ENCODE measurements at regions not wholly inside any gene's neighbourhood (a gene's known extent, or its start where the extent isn't known, plus 50 kb on each side); places are given as distances from the start of the nearest gene placed in this dataset.

DNA sequence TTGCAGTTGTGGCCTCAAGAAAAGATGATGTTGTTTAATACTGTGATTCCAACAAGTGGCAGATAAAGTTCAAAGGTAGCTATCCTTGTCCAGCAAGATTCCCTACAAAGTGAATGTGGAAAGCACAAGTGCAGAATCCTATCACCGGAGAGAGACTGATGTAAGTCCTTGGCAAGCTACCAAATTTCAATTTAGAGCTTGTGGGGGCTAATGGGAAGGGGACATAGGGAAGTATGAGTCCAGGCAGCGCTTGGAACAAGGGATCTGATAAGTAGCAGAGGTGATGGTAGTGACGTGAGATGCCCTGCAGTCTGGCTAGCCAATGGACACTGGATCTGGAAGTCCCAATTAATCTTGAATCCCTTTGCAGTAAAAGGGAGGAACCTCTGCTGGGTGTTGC is 165.2 kb upstream of the DTNA start:
- 65 to 75% methylated on average over 3 of the region's 3 CpGs for WGBS, 2 donors
- DNase-seq: no peak
- TF ChIP-seq POLR2A (IDR thresholded peaks at IDR 0.05): no peak
- TF ChIP-seq, protein P1, sequence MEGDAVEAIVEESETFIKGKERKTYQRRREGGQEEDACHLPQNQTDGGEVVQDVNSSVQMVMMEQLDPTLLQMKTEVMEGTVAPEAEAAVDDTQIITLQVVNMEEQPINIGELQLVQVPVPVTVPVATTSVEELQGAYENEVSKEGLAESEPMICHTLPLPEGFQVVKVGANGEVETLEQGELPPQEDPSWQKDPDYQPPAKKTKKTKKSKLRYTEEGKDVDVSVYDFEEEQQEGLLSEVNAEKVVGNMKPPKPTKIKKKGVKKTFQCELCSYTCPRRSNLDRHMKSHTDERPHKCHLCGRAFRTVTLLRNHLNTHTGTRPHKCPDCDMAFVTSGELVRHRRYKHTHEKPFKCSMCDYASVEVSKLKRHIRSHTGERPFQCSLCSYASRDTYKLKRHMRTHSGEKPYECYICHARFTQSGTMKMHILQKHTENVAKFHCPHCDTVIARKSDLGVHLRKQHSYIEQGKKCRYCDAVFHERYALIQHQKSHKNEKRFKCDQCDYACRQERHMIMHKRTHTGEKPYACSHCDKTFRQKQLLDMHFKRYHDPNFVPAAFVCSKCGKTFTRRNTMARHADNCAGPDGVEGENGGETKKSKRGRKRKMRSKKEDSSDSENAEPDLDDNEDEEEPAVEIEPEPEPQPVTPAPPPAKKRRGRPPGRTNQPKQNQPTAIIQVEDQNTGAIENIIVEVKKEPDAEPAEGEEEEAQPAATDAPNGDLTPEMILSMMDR (IDR thresholded peaks at IDR 0.05): no peak
- H3K27me3 ChIP-seq: no peaks in the 10 kb centered on the region
- H3K27ac ChIP-seq: no peak overlapping the region
- H3K4me3 ChIP-seq: no peak overlapping the region
- H3K36me3 ChIP-seq: no peaks in the 10 kb centered on the region
- H3K4me1 ChIP-seq: no peaks in the 10 kb centered on the region
- intact Hi-C loops (cut with DNase I): no loop called here
- H3K9me3 ChIP-seq: no peaks in the 10 kb centered on the region

GRCh38 chr18:34548120-34548972 is 161.8 kb upstream of the DTNA start:
- Histone ChIP-seq H3K36me3 (no peaks in the 10 kb centered on the region), H3K4me1 (no peaks in the 10 kb centered on the region), H3K4me3 (no peak overlapping the region), H3K27ac (no peak overlapping the region), H3K9me3 (no peaks in the 10 kb centered on the region), H3K27me3 (no peaks in the 10 kb centered on the region)
- DNase-seq: no peak
- WGBS, 2 donors: 44 to 45% methylated on average over 2 of the region's 2 CpGs
- TF ChIP-seq, protein P1 (IDR thresholded peaks at IDR 0.05): no peak
- no peak for TF ChIP-seq POLR2A (IDR thresholded peaks at IDR 0.05)
- intact Hi-C loops (cut with DNase I): no loop called here

DNA sequence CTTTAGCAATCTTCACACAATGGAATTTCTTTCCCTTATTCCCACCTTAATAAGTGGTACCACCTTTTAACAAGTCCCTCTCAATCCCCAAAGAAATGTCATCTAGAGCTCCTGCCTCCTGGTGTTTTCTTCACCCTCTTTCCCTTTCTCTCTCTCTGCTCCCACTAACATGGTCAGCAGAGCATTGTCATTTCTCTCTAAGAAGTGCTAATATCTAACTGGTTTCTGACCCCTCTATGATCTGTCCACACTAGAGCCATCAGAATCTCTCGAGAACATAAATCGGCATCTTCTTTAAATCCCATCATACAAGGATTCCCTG is 161.2 kb upstream of the DTNA start:
- no peaks in the 10 kb centered on the region for H3K27me3 ChIP-seq
- no peak overlapping the region for H3K4me3 ChIP-seq
- TF ChIP-seq POLR2A (IDR thresholded peaks at IDR 0.05): no peak
- TF ChIP-seq, protein P1 (IDR thresholded peaks at IDR 0.05): no peak
- no peaks in the 10 kb centered on the region for H3K4me1 ChIP-seq
- intact Hi-C loops (cut with DNase I): no loop called here
- 71 to 78% methylated on average over 2 of the region's 2 CpGs for WGBS, 2 donors
- H3K27ac ChIP-seq: no peak overlapping the region
- no peaks in the 10 kb centered on the region for H3K36me3 ChIP-seq
- no peak for DNase-seq
- no peaks in the 10 kb centered on the region for H3K9me3 ChIP-seq

DNA sequence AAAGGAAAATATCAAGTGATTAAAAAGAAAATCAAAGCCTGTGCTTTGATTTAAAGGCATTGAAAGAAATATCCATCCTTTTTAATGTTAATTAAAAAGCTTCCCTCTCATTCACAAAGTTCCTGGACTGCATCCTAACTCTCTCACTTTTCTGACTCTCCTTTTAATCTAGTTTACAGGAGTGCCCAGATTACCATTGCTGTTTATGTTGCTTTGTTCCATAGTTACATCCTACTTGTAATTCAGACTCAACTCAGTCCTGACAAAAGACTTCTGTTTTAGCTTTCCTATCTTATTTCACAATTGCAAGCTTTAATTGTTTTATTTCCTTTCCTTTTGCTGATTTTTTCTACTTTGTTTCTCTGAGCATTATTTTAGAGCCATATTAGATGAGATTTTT is 160.7 kb upstream of the DTNA start:
- TF ChIP-seq, protein P1 (IDR thresholded peaks at IDR 0.05): no peak
- TF ChIP-seq POLR2A (IDR thresholded peaks at IDR 0.05): no peak
- intact Hi-C loops (cut with DNase I): no loop called here
- H3K4me1 ChIP-seq: no peaks in the 10 kb centered on the region
- no peaks in the 10 kb centered on the region for H3K36me3 ChIP-seq
- no peak overlapping the region for H3K27ac ChIP-seq
- DNase-seq: no peak
- no peak overlapping the region for H3K4me3 ChIP-seq
- H3K9me3 ChIP-seq: no peaks in the 10 kb centered on the region
- no peaks in the 10 kb centered on the region for H3K27me3 ChIP-seq

GRCh38 chr18:34550156-34550555 is 159.9 kb upstream of the DTNA start:
- Histone ChIP-seq H3K9me3 (no peaks in the 10 kb centered on the region), H3K27ac (no peak overlapping the region), H3K36me3 (no peaks in the 10 kb centered on the region), H3K4me1 (no peaks in the 10 kb centered on the region), H3K4me3 (no peak overlapping the region), H3K27me3 (no peaks in the 10 kb centered on the region)
- TF ChIP-seq, protein P1 (IDR thresholded peaks at IDR 0.05): no peak
- no peak for TF ChIP-seq POLR2A (IDR thresholded peaks at IDR 0.05)
- 77 to 82% methylated on average over 4 of the region's 4 CpGs for WGBS, 2 donors
- DNase-seq: no peak
- intact Hi-C loops (cut with DNase I): no loop called here
